Stimulated activated CD8-positive, alpha-beta memory T cell treated with anti-CD3 and anti-CD28 coated beads, Interleukin-15, amount 100 ng/mL, for 4 hours (primary cell): ENCODE measurements at regions not wholly inside any gene's neighbourhood (a gene's known extent, or its start where the extent isn't known, plus 50 kb on each side); places are given as distances from the start of the nearest gene placed in this dataset.

Source experiments
- DNase-seq, 2 donors: peaks; one replicate each; pipeline ENCODE4 v3.0.0-alpha.2; 2020; ENCODE audit warnings: low read depth in 2 of 2

- no peak for DNase-seq
Measured at GRCh38 chr7:41878309-41879295, 175.7 kb upstream of the INHBA start.

GRCh38 chr7:41877118-41877517 is 174.2 kb upstream of the INHBA start:
- no peak for DNase-seq

- no peak for DNase-seq
Measured at GRCh38 chr7:41875513-41875912, 172.6 kb upstream of the INHBA start.

GRCh38 chr7:41874201-41874785 is 171.4 kb upstream of the INHBA start:
- DNase-seq: no peak

- DNase-seq: no peak
Measured at GRCh38 chr7:41873741-41874140, 170.9 kb upstream of the INHBA start.

GRCh38 chr7:41872966-41873365 is 170.1 kb upstream of the INHBA start:
- DNase-seq: no peak

GRCh38 chr7:41870461-41871138 is 167.7 kb upstream of the INHBA start:
- DNase-seq: no peak

- DNase-seq: no peak
Measured at GRCh38 chr7:41869997-41870396, 167.1 kb upstream of the INHBA start.

GRCh38 chr7:41869596-41869995 is 166.7 kb upstream of the INHBA start:
- DNase-seq: no peak

- no peak for DNase-seq
Measured at GRCh38 chr7:41869091-41869490, 166.2 kb upstream of the INHBA start.

- DNase-seq: no peak
Measured at GRCh38 chr7:41867639-41868280, 164.9 kb upstream of the INHBA start.

GRCh38 chr7:41862261-41862660 is 159.4 kb upstream of the INHBA start:
- no peak for DNase-seq

GRCh38 chr7:41861642-41862041 is 158.8 kb upstream of the INHBA start:
- DNase-seq: no peak

- no peak for DNase-seq
Measured at GRCh38 chr7:41858201-41858600, 155.3 kb upstream of the INHBA start.

GRCh38 chr7:41855798-41856197 is 152.9 kb upstream of the INHBA start:
- DNase-seq: no peak

GRCh38 chr7:41847606-41848005 is 144.7 kb upstream of the INHBA start:
- no peak for DNase-seq

GRCh38 chr7:41847151-41847550 is 144.3 kb upstream of the INHBA start:
- no peak for DNase-seq

GRCh38 chr7:41842956-41843355 is 140.1 kb upstream of the INHBA start:
- DNase-seq: no peak

GRCh38 chr7:41837916-41838315 is 135.0 kb upstream of the INHBA start:
- no peak for DNase-seq

GRCh38 chr7:41835976-41836530 is 133.2 kb upstream of the INHBA start:
- DNase-seq: no peak

GRCh38 chr7:41834805-41835694 is 132.2 kb upstream of the INHBA start:
- no peak for DNase-seq
